Superior temporal gyrus (tissue), 1 donor: ENCODE measurements at regions not wholly inside any gene's neighbourhood (a gene's known extent, or its start where the extent isn't known, plus 50 kb on each side); places are given as distances from the start of the nearest gene placed in this dataset.
"Not testable (repeated sequence)": the region's sequence is repeated elsewhere in the genome, so short reads cannot be mapped to it uniquely, and the experiment has no call there.

Experiments
- DNase-seq: peaks from one replicate; pipeline ENCODE4 v3.0.0-alpha.2; 2016; ENCODE audit errors: extremely low spot score

DNA sequence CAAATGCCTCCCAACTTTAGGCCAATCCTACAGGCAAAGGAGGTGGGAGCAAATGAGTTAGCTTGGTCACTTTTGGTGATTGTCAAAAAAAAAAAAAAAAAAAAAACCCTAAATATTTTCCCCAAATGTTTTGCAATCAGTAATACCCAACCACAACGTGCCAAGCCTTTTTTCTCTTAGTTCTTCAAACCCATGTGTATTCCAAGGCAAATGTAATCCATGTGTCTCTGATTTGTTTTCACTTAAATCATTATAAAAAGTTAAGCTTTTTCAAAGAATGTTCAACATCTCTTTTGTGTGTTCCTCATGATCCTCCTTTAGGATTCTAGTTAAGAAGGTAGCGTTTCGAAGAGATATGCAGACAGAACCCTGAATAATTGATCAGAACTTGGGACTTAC is 328.4 kb downstream of the PAPSS1 start:
- DNase-seq, result no peak

DNA sequence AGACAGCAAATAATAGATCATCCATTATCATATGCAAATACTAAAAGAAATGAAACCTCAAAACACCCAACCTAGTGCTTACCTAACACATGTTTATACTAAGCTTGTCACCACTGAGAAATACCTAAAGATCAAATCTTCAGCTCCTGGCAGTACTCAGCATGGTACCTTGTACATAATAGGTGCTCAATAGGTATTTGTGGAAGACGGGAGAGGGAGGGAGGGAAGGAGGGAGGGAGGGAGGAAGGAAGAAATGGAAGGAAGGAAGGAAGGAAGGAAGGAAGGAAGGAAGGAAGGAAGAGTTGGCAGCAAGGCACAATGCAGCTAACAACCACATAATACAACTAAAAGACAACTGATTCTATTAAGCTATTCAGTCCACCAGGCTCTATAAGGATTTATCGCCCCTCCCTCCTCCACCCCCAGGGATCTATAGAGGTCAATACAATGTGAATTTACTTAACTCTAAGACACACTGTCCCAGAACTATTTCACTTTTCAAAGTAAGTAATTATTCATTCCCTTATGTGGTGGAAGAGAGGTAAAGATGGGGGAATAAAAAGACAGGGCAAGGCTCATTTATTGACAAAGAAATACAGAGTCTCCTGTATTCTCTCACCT is 328.9 kb downstream of the PAPSS1 start:
- DNase-seq, result no peak

DNA sequence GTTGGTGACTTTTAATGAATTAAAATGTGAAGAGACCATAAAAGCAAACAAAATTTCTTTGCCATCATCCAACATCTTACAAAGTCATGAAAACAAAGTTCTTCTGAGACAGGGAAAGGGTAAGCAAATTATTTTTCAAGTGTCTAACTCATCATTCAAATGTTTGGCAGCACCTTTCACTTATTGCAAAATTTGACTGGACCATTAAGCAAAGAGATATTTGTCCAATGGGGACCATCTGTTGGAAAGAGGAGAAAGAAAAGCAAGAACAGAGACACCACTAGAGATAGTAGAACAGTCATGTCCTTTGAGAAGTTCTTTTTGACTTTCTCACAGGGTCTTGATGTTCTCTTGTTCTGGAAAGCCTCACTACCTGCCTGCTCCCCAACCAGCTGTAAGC is 330.1 kb downstream of the PAPSS1 start:
- DNase-seq, result no peak

DNA sequence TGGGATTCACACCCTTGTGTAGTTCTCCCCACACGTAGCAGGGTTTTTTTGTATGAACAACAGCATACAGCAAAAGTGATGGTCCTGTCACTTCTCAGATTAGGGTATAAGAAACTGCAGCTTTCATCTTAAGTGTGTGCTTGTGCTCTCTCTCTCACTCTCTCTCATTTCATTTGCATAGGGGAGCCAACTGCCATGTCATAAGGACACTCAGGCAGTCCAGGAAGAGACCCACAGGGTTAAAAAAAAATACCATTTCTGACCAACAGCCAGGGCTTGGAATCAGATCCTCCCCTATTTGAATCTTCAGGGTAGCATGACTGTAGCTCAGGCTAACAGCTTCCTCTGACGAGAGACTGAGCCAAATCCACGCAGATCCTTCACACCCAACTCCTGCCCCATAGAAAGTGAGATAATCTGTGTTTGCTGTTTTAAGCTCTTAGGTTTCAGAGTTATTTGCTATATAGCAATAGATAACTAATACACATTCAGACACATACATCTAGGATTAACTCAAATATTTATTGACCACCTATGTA is 331.2 kb downstream of the PAPSS1 start:
- DNase-seq, result no peak

DNA sequence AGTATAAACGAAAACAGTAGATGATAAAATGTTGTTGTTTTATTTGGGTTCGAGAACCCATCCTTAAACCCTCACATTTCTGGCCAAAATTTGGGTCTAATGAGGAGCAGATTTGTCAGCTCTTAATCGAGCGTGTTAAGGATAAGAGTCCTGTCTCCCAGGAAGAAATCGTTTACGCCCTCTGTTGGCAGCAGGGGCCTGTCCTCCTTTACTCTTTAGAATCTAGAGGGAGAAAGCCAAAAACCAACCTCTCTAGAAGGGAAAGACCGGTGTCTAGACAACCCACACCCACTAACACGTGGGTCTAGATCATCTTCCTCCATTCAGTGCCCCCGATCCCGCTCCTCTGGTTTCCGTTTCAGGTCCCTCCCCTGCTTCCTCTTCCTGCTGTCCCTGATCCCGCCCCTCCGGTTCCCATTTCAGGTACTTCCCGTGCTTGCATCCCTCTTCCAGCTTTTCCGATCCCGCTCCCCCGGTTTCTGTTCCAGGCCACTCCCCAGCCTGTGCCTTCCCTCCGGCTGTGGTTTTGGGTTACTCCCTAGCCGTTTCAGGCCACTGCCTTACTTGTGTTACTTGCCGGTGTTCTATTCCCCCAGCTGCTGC is 339.1 kb downstream of the PAPSS1 start:
- DNase-seq, result no peak

DNA sequence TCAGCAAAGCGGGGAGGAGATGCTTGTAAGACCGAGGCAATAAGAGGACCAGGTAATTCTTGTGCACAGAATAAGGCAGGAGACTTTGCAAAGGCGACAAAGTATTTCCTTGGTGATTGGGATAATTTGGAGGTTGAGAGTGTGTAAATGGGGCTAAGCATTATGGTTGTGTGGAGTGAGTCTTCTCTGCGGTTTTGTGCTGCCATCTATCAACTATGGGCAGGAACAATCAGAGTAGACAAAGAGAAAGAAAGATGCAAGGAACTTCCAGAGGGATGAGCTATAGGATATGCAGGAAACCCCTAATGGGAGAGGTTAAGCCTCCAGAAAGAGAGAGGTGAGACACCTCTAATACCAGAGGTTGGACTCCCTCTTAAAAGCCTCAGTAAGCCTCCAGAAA is 339.8 kb downstream of the PAPSS1 start:
- DNase-seq, result no peak

DNA sequence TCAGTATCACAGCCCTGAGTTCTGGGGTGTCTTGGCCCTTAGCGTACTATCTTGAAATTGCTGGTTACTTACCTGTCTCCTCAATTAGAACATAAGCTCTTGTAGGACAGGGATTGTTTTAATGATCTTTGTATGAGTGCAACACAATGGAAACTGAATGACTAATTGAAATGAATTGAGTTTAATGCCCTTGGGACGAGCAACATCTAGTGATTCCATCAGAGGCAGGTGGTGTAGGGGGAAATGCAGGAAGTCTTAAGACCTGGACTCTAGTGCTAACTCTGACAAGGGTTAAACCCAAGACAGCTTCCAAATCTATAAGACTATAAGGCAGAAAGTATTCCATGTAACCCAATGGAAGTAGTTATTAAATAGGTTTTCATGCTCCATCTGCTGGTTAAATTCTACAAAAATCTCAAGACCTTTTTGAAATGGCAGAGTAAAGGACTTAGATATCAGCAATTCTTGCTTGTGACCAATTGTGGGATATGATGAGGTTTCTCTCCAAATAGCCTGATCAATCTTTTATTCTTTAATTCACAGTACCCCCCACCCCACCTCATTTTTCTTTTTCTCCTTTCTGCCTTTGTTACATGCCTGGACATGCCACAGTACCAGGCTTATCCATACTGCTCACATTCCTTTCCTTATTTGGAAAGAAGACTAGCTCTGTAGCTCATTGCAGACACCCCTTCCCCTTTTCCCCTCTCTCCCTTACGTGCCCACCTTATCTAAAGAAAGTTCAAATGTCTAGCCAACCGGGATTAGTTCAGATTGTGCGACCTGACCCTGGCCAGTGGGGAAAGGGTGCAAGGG is 340.8 kb downstream of the PAPSS1 start:
- DNase-seq, result peak; percentile 41

DNA sequence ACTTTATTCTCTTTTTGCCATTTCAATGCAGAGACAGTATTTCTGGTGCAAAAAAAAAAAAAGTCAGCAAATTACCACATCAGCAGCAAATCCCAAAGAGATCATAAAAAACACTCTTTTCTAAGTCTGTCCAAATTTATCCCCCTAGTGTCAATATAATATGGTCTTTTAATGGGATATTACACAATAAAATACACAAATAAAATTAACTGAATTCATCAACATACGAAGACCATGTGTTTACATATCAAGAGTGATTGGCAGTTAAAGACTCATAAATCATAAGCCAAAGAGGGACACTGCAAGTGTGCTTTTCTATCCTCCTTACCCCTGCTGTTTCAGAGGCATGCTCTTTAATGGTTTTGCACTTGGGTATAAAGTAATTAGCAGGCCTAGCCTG is 340.2 kb upstream of the DKK2 start:
- no peak for DNase-seq

DNA sequence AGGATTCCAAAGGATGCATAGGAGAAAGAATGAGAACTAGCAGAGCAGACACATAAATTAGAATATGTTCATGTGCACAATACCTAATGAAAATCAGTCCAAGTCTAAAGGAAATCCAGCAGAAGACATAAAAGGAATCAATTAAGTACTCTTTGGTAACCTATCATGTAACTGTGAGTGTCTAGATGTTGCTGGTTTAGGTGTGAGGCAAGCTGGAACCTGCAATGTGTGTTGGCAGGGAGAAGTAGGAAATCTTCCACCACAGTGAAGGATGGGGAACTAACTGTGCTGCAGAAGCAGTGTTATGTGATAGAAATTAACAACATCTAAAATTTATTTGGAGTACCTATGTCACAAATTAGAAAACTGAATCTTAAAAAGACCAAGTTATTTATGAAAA is 330.8 kb upstream of the DKK2 start:
- no peak for DNase-seq

DNA sequence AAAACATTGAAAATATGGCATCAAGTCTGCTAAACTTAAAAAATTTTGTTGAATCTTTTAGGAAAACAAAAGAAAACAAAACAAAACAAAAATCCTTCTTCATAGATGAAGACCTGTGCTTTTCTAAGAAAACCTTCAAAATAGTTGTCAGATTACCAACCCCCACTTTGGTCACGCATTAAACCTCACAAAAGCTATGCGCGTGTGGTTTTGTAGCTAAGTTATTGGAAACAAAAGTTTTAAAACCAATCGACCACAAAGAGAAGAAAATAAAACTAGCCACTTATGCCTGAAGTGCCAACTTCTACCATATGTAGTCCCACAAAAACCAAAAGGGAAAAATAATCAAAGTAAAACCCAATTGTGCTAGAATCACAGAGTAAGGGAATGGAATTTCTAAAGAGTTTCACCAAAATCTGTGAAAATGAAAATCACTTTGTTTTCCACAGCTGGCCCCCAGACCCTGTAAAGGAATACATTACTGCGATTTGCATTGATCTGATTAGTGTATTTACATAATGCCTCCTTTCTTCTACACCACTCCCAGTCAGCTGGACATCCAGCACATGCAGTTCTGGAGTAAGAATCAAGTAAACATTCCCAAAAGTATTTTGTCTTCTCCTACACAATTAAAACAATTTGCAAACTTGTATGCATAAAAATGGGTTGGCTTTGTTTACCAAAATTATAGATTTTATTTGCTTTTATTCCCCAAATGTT is 330.1 kb upstream of the DKK2 start:
- no peak for DNase-seq

DNA sequence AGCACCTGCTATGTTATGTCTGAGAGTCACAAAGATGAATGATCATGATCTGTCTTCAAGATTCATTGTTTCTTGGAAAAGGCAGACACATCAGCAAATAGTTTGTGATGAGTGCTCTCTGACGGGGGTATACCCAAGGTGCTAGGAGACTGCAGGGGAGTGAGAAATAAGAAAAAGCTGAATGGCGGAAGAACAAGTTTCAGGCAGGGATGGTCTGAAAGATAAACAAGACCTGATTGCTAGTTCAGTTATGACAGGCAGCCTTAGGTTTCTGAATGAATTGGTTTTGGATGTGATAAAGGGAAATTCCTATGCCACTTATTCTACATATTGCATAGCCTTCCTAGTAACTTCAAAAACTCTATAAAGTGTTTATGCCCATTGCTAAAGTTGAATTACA is 327.0 kb upstream of the DKK2 start:
- DNase-seq, result no peak

DNA sequence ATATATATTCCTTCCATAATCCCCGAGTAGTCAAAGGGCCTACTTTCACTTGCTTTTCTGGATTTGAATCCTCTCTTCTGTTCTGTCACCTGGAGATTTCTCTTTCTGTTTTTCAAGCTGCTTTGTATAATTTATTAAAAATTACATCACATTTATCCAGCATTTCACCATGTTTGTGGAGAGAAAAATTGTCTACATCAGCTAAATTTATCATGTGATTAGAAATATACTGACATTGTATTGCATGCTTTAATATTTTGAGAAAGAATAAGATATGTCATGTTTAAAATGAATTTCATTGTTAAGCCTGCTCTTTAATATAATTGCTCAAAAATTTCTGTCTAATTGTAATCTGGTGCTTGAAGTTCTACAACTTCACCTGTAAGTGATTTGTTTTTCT is 323.1 kb upstream of the DKK2 start:
- no peak for DNase-seq

DNA sequence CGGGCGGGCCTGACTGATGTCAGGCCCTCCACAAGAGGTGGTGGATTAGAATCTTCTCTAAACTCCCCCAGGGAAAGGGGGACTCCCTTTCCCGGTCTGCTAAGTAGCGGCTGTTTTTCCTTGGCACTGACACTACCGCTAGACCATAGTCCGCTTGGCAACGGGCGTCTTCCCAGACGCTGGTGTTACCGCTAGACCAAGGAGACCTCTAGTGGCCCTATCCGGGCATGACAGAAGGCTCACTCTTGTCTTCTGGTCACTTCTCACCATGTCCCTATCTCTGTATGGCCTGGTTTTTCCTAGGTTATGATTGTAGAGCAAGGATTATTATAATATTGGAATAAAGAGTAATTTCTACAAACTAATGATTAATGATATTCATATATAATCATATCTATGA is 318.2 kb upstream of the DKK2 start:
- DNase-seq, result not testable (repeated sequence)

DNA sequence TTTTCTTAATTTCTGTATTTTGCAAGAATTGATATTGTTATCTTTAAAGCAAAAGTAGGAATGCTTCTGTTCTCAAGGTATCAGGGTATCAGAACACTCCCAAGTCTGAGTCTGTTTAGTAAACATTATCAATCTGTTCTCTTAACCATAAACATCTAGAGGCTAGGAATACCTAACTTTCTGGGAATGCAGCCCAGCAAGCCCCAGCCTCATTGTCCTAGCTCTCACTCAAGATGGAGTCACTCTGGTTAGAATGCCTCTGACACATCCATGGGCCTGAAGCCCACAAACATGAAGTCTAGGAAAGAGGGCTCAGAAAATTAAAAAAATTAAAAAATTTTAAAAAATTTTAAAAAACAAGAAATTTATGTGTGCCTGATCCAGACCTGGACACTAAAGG is 315.1 kb upstream of the DKK2 start:
- no peak for DNase-seq

DNA sequence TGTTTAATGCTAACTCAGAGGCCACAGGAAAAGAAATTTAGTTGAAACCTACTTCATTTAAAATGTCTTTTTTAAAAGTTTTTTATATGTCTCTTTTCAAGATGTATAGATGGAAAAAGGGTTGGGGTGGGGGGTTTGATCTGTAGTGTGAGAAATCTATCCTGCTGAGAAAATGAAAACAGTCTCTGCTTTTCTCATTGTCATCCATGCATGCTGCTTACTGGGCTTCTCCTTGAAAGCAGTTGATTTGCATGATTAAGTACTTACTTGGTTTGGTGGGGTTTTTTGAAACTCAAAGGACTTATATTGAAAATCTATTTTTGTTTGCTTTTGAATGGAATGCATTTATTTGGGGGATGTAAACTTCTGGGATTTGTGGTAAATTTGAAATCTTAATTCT is 313.6 kb upstream of the DKK2 start:
- DNase-seq, result no peak

DNA sequence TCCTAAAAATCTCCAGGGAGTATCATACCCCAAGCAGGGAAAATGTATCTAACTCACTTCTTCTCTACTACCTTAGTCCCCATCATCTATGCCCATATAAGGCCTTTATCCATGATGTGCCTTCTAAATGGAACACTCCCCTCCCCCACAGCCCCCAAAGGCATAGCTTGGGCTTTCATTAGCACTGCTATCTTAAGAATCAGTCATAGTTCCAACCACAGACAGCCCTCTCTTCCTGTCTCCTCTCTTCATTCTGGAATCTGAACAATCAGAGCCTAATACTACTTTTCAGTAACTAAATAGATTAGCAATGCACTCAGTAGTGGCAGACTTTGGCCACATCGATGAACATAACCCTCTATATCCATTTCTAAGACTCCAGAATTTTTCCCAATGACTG is 313.2 kb upstream of the DKK2 start:
- no peak for DNase-seq

DNA sequence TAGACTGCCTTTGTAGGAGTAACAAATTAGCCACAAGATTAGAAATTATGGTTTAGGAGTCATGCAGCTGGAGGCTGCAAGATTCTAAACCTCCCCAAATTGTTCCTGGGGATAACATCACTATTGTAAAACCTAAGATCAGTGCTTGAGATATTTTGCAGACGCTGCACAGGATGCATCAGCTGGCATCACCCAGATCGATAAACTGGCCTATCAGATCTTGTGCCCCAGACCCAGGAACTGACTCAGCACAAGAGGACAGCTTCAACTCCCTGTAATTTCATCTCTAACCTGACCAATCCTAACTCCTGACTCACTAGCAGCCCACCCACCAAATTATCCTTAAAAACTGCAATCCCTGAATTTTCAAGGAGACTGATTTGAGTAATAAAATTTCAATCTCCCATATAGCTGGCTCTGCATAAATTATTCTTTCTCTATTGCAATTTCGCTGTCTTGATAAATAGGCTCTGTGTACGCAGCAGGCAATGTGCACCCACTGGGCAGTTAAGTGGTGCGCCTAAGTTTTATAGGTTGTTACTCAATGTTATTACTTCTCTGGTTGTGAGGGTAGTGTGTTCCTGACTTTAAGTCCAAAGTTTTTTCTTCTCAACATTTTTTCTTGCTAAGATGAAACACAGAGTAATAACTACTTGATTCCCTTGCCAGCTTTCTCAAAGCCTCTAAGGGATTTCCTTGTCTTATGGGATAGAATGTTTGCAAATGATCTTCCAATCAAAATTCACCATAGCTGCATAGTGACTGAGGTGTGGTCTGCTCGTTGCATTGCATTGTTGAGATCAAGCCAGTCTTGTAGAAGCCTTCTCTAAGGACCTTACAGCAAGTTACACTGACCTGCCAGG is 312.3 kb upstream of the DKK2 start:
- no peak for DNase-seq

DNA sequence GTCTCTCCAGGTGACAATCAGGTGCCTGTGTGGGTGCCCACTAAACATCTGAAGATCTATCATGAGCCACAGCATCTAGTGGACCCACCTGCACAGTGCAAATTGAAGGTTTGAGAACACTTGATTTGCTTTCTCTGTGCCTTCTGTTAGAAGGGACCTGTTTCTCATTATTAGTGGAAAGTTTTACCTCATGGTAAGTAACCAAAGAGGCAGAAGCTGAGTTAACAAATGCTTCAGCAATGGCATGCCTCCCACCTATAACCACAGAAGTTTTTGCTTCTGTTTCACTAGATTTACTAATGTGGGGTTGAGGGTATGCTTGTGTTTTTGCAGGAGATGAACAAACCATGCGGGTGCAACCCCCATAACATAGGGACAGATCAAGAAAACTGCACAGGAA is 297.4 kb upstream of the DKK2 start:
- no peak for DNase-seq

DNA sequence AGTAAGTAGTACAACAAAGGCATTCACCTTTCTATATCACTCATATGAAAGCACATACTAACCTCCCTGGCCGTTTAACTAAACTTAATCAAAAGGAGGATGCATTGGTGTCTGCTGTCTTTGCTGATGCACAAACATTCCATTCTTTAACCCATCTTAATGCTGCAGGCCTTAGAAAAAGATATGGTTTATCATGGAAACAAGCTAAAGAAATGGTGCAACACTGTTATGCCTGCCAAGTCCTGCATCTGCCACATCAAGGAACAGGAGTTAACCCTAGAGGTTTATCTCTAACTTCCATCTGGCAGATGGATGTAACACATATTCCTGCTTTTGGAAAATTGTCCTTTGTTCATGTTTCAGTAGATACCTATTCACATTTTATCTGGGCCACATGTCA is 296.5 kb upstream of the DKK2 start:
- DNase-seq, result not testable (repeated sequence)

DNA sequence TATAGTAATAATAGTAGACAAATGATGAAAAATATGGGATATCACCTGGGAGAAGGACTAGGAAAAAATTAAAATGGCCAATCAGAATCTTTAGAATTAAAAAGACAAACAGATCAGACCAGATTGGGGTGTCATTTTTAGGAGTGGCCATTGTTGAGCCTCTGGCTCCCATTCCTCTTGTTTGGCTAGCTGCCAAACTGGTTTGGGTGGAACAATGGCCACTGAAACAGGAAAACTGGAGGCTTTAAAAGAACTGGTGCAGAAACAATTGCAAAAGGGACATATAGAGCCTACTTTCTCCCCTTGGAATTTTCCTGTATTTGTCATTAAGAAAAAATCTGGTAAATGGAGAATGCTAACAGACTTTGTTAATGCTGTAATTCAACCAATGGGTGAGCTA is 294.8 kb upstream of the DKK2 start:
- no peak for DNase-seq

DNA sequence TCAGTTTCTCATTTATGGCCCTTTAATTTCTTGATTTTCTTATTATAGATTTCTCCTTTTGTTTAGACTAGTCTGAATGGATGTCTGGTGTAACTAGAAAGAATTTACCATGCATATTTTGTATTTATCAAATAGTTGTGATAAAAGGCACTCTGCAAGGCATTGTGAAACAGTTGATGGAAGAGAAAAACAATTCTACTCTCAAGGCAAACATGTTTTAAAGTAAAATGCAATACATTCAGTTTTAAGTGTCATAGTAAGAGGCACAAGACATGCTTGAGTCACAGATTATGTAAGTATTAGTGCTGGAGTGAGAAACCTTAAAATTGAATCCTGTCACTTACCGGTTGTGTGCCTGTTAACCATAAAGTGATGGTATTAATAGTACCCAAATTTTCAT is 283.3 kb upstream of the DKK2 start:
- DNase-seq, result no peak
